ENCODE measurements at regions not wholly inside any gene's neighbourhood (a gene's known extent, or its start where the extent isn't known, plus 50 kb on each side); places are given as distances from the start of the nearest gene placed in this dataset.
"Not testable (repeated sequence)": the region's sequence is repeated elsewhere in the genome, so short reads cannot be mapped to it uniquely, and the experiment has no call there.

- intact Hi-C loops (cut with micrococcal nuclease) = no loop called here
- Mint-ChIP-seq H3K36me3 (no peaks in the 10 kb centered on the region), H3K4me3 (no peak overlapping the region), H3K27me3 (no peaks in the 10 kb centered on the region), H3K27ac (no peak overlapping the region), H3K9me3 (peaks cover 0 to 11% (median 6%) of the 10 kb centered on the region in 8 donors), H3K4me1 (no peaks in the 10 kb centered on the region)
- Histone ChIP-seq H3K36me3 (ENCODE audit: insufficient read depth, low read length) (no peaks in the 10 kb centered on the region), H3K27me3 (ENCODE audit: insufficient read depth, low read length) (no peaks in the 10 kb centered on the region), H3K4me3 (ENCODE audit: low read length in 2 of 2) (no peak overlapping the region), H3K27ac (ENCODE audit: low read depth, low read length) (no peak overlapping the region), H3K9me3 (ENCODE audit: control insufficient read depth in 1 of 2, low read length in 2 of 2) (no peaks in the 10 kb centered on the region), H3K4me1 (ENCODE audit: insufficient read depth, low read length) (no peaks in the 10 kb centered on the region)
- ChIA-PET CTCF (ENCODE audit: partially characterized antibody) (no interaction called here), POLR2A (ENCODE audit: partially characterized antibody) (no interaction called here)
- DNase-seq = no peak
Observed at GRCh38 chr14:48628870-48629269, 953.5 kb upstream of the MDGA2 start.

GRCh38 chr14:48622980-48623379 is 947.6 kb upstream of the MDGA2 start:
- no peaks in the 10 kb centered on the region for H3K27me3 ChIP-seq (ENCODE audit: insufficient read depth, low read length)
- peaks cover 0 to 13% (median 2%) of the 10 kb centered on the region in 8 donors for H3K9me3 Mint-ChIP-seq
- ChIA-PET POLR2A (ENCODE audit: partially characterized antibody) (no interaction called here), CTCF (ENCODE audit: partially characterized antibody) (no interaction called here)
- H3K27ac ChIP-seq (ENCODE audit: low read depth, low read length) = no peak overlapping the region
- H3K4me1 Mint-ChIP-seq = no peaks in the 10 kb centered on the region
- no peak overlapping the region for H3K27ac Mint-ChIP-seq
- DNase-seq = no peak
- intact Hi-C loops (cut with micrococcal nuclease) = no loop called here
- no peaks in the 10 kb centered on the region for H3K4me1 ChIP-seq (ENCODE audit: insufficient read depth, low read length)
- H3K4me3 Mint-ChIP-seq = no peak overlapping the region
- no peaks in the 10 kb centered on the region for H3K9me3 ChIP-seq (ENCODE audit: control insufficient read depth in 1 of 2, low read length in 2 of 2)
- H3K27me3 Mint-ChIP-seq = no peaks in the 10 kb centered on the region
- H3K36me3 ChIP-seq (ENCODE audit: insufficient read depth, low read length) = no peaks in the 10 kb centered on the region
- H3K36me3 Mint-ChIP-seq = no peaks in the 10 kb centered on the region
- H3K4me3 ChIP-seq (ENCODE audit: low read length in 2 of 2) = no peak overlapping the region

- intact Hi-C loops (cut with micrococcal nuclease) = no loop called here
- no peaks in the 10 kb centered on the region for H3K9me3 ChIP-seq (ENCODE audit: control insufficient read depth in 1 of 2, low read length in 2 of 2)
- no peaks in the 10 kb centered on the region for H3K4me1 ChIP-seq (ENCODE audit: insufficient read depth, low read length)
- H3K36me3 ChIP-seq (ENCODE audit: insufficient read depth, low read length) = no peaks in the 10 kb centered on the region
- no peak overlapping the region for H3K4me3 Mint-ChIP-seq
- DNase-seq = no peak
- no peak overlapping the region for H3K27ac Mint-ChIP-seq
- no peaks in the 10 kb centered on the region for H3K27me3 Mint-ChIP-seq
- H3K4me1 Mint-ChIP-seq = no peaks in the 10 kb centered on the region
- H3K4me3 ChIP-seq (ENCODE audit: low read length in 2 of 2) = no peak overlapping the region
- POLR2A ChIA-PET (ENCODE audit: partially characterized antibody) = no interaction called here
- H3K27me3 ChIP-seq (ENCODE audit: insufficient read depth, low read length) = no peaks in the 10 kb centered on the region
- H3K27ac ChIP-seq (ENCODE audit: low read depth, low read length) = no peak overlapping the region
- CTCF ChIA-PET (ENCODE audit: partially characterized antibody) = no interaction called here
- H3K36me3 Mint-ChIP-seq = no peaks in the 10 kb centered on the region
- H3K9me3 Mint-ChIP-seq = peaks cover 0 to 5% (median 3%) of the 10 kb centered on the region in 8 donors
Observed at GRCh38 chr14:48618057-48618456, 942.7 kb upstream of the MDGA2 start.

- H3K4me1 ChIP-seq (ENCODE audit: insufficient read depth, low read length) = no peaks in the 10 kb centered on the region
- ChIA-PET CTCF (ENCODE audit: partially characterized antibody) (no interaction called here), POLR2A (ENCODE audit: partially characterized antibody) (no interaction called here)
- Mint-ChIP-seq H3K4me3 (no peak overlapping the region), H3K27ac (no peak overlapping the region), H3K27me3 (no peaks in the 10 kb centered on the region), H3K36me3 (no peaks in the 10 kb centered on the region), H3K4me1 (no peaks in the 10 kb centered on the region), H3K9me3 (peaks cover 0 to 10% (median 5%) of the 10 kb centered on the region in 8 donors)
- H3K36me3 ChIP-seq (ENCODE audit: insufficient read depth, low read length) = no peaks in the 10 kb centered on the region
- no peak for DNase-seq
- no peaks in the 10 kb centered on the region for H3K9me3 ChIP-seq (ENCODE audit: control insufficient read depth in 1 of 2, low read length in 2 of 2)
- intact Hi-C loops (cut with micrococcal nuclease) = loop anchor here (1.0 kb wide), 1 partner anchor 41 kb away; no protein-coding TSS in a partner anchor
- no peaks in the 10 kb centered on the region for H3K27me3 ChIP-seq (ENCODE audit: insufficient read depth, low read length)
- no peak overlapping the region for H3K27ac ChIP-seq (ENCODE audit: low read depth, low read length)
- no peak overlapping the region for H3K4me3 ChIP-seq (ENCODE audit: low read length in 2 of 2)
Observed at GRCh38 chr14:48616931-48617330, 941.5 kb upstream of the MDGA2 start.

DNA sequence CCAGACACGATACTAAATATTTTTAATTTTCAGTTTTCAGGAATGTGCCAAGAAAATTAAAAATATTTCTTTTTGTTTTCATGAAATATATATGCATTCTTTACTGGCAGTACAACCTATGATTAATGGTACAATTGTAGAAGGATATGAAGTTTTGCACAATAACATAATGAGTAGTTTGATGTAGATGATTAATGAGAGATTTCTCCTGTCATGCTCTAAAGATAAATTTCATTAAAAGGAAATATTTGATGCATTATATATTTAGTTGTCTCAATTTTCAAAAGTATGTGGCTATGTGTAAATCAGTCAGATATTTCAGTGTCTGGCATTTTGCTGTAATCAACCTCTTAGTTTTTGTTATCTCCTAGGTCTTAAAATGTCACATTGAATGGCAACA is 940.2 kb upstream of the MDGA2 start:
- Histone ChIP-seq H3K4me3 (ENCODE audit: low read length in 2 of 2) (no peak overlapping the region), H3K9me3 (ENCODE audit: control insufficient read depth in 1 of 2, low read length in 2 of 2) (no peaks in the 10 kb centered on the region), H3K27ac (ENCODE audit: low read depth, low read length) (no peak overlapping the region), H3K27me3 (ENCODE audit: insufficient read depth, low read length) (no peaks in the 10 kb centered on the region), H3K4me1 (ENCODE audit: insufficient read depth, low read length) (no peaks in the 10 kb centered on the region), H3K36me3 (ENCODE audit: insufficient read depth, low read length) (no peaks in the 10 kb centered on the region)
- Mint-ChIP-seq H3K4me1 (no peaks in the 10 kb centered on the region), H3K9me3 (peaks cover 0 to 13% (median 8%) of the 10 kb centered on the region in 8 donors), H3K27ac (no peak overlapping the region), H3K36me3 (no peaks in the 10 kb centered on the region), H3K4me3 (no peak overlapping the region), H3K27me3 (no peaks in the 10 kb centered on the region)
- ChIA-PET CTCF (ENCODE audit: partially characterized antibody) (no interaction called here), POLR2A (ENCODE audit: partially characterized antibody) (no interaction called here)
- intact Hi-C loops (cut with micrococcal nuclease) = loop anchor here (1.0 kb wide), 1 partner anchor 39 kb away; no protein-coding TSS in a partner anchor
- DNase-seq = no peak

DNA sequence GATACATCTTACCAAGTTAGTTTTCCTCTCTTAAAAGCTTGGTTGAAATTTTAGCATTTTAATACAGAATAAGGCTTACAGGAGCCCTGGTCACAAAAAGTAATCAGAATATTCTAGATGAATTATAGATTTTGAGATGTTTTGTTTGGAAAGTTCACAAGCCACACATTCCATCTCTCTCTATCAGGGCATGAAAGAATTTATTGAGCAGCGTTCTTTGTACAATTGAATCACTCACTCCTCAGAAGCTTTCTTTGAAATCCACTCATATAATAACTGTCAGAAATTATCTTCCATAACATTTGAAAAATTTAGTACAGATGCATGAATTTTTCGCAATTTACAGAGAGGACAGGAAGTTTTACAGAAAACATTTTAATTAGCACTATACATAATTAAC is 938.6 kb upstream of the MDGA2 start:
- no peak overlapping the region for H3K4me3 Mint-ChIP-seq
- ChIA-PET POLR2A (ENCODE audit: partially characterized antibody) (no interaction called here), CTCF (ENCODE audit: partially characterized antibody) (no interaction called here)
- no peaks in the 10 kb centered on the region for H3K27me3 Mint-ChIP-seq
- H3K27ac Mint-ChIP-seq = no peak overlapping the region
- no peaks in the 10 kb centered on the region for H3K36me3 ChIP-seq (ENCODE audit: insufficient read depth, low read length)
- H3K4me1 ChIP-seq (ENCODE audit: insufficient read depth, low read length) = no peaks in the 10 kb centered on the region
- no peak for DNase-seq
- H3K36me3 Mint-ChIP-seq = no peaks in the 10 kb centered on the region
- intact Hi-C loops (cut with micrococcal nuclease) = no loop called here
- no peaks in the 10 kb centered on the region for H3K4me1 Mint-ChIP-seq
- no peak overlapping the region for H3K27ac ChIP-seq (ENCODE audit: low read depth, low read length)
- H3K27me3 ChIP-seq (ENCODE audit: insufficient read depth, low read length) = no peaks in the 10 kb centered on the region
- no peaks in the 10 kb centered on the region for H3K9me3 ChIP-seq (ENCODE audit: control insufficient read depth in 1 of 2, low read length in 2 of 2)
- peaks cover 0 to 18% (median 11%) of the 10 kb centered on the region in 8 donors for H3K9me3 Mint-ChIP-seq
- H3K4me3 ChIP-seq (ENCODE audit: low read length in 2 of 2) = no peak overlapping the region

- H3K27ac Mint-ChIP-seq; H3K4me3 Mint-ChIP-seq; H3K4me1 Mint-ChIP-seq; H3K36me3 Mint-ChIP-seq; H3K27ac ChIP-seq (ENCODE audit: low read depth, low read length); H3K4me3 ChIP-seq (ENCODE audit: low read length in 2 of 2); CTCF ChIA-PET (ENCODE audit: partially characterized antibody); H3K36me3 ChIP-seq (ENCODE audit: insufficient read depth, low read length); H3K9me3 ChIP-seq (ENCODE audit: control insufficient read depth in 1 of 2, low read length in 2 of 2); H3K27me3 Mint-ChIP-seq; POLR2A ChIA-PET (ENCODE audit: partially characterized antibody); intact Hi-C loops (cut with micrococcal nuclease); H3K27me3 ChIP-seq (ENCODE audit: insufficient read depth, low read length); DNase-seq; H3K4me1 ChIP-seq (ENCODE audit: insufficient read depth, low read length): not testable (repeated sequence)
- H3K9me3 Mint-ChIP-seq = peaks cover 0 to 25% (median 20%) of the 10 kb centered on the region in 8 donors
Observed at GRCh38 chr14:48606960-48607359, 931.6 kb upstream of the MDGA2 start.

GRCh38 chr14:48598458-48598857 is 923.1 kb upstream of the MDGA2 start:
- no peak overlapping the region for H3K27ac ChIP-seq (ENCODE audit: low read depth, low read length)
- intact Hi-C loops (cut with micrococcal nuclease) = no loop called here
- ChIA-PET POLR2A (ENCODE audit: partially characterized antibody) (no interaction called here), CTCF (ENCODE audit: partially characterized antibody) (no interaction called here)
- H3K27ac Mint-ChIP-seq = no peak overlapping the region
- H3K36me3 ChIP-seq (ENCODE audit: insufficient read depth, low read length) = no peaks in the 10 kb centered on the region
- no peak overlapping the region for H3K4me3 ChIP-seq (ENCODE audit: low read length in 2 of 2)
- H3K4me1 Mint-ChIP-seq = no peaks in the 10 kb centered on the region
- H3K36me3 Mint-ChIP-seq = no peaks in the 10 kb centered on the region
- H3K4me3 Mint-ChIP-seq = no peak overlapping the region
- peaks cover 0 to 9% (median under 1%) of the 10 kb centered on the region in 8 donors for H3K9me3 Mint-ChIP-seq
- H3K27me3 Mint-ChIP-seq = no peaks in the 10 kb centered on the region
- H3K27me3 ChIP-seq (ENCODE audit: insufficient read depth, low read length) = no peaks in the 10 kb centered on the region
- H3K4me1 ChIP-seq (ENCODE audit: insufficient read depth, low read length) = no peaks in the 10 kb centered on the region
- DNase-seq = no peak
- H3K9me3 ChIP-seq (ENCODE audit: control insufficient read depth in 1 of 2, low read length in 2 of 2) = peaks cover 0 to 2% of the 10 kb centered on the region in 2 donors

Data from CD4-positive, alpha-beta memory T cell (primary cell).